A172 (cell line): ENCODE measurements at regions not wholly inside any gene's neighbourhood (a gene's known extent, or its start where the extent isn't known, plus 50 kb on each side); places are given as distances from the start of the nearest gene placed in this dataset.
A peak's percentile ranks its signal among the peaks of the same experiment; 100 is the strongest.
"Not testable (repeated sequence)": the region's sequence is repeated elsewhere in the genome, so short reads cannot be mapped to it uniquely, and the experiment has no call there.

Experiments used
- DNase-seq: peaks from one replicate; pipeline ENCODE4 v3.0.0-alpha.2; 2015; ENCODE audit warnings: low spot score

- DNase-seq, result no peak
These were observed 153.2 kb upstream of the SPACA7 start for GRCh38 chr13:112222971-112223370.

GRCh38 chr13:112223929-112224328 lies 152.2 kb upstream of the SPACA7 start:
- not testable (repeated sequence) for DNase-seq

- no peak for DNase-seq
These were observed 150.6 kb upstream of the SPACA7 start for GRCh38 chr13:112225429-112226090.

GRCh38 chr13:112226320-112227002 lies 149.7 kb upstream of the SPACA7 start:
- DNase-seq, result no peak

GRCh38 chr13:112227031-112227430 lies 149.1 kb upstream of the SPACA7 start:
- no peak for DNase-seq

GRCh38 chr13:112229445-112229844 lies 146.7 kb upstream of the SPACA7 start:
- DNase-seq, result no peak

GRCh38 chr13:112229992-112230872 lies 145.9 kb upstream of the SPACA7 start:
- DNase-seq, result no peak

GRCh38 chr13:112231451-112232083 lies 144.6 kb upstream of the SPACA7 start:
- DNase-seq, result no peak

GRCh38 chr13:112233256-112233655 lies 142.9 kb upstream of the SPACA7 start:
- no peak for DNase-seq

- DNase-seq, result no peak
These were observed 142.4 kb upstream of the SPACA7 start for GRCh38 chr13:112233716-112234115.

- no peak for DNase-seq
These were observed 141.9 kb upstream of the SPACA7 start for GRCh38 chr13:112234131-112234875.

GRCh38 chr13:112236016-112236415 lies 140.1 kb upstream of the SPACA7 start:
- no peak for DNase-seq

- DNase-seq, result no peak
These were observed 139.5 kb upstream of the SPACA7 start for GRCh38 chr13:112236539-112237197.

GRCh38 chr13:112238436-112238995 lies 137.6 kb upstream of the SPACA7 start:
- DNase-seq, result no peak

- DNase-seq, result no peak
These were observed 136.1 kb upstream of the SPACA7 start for GRCh38 chr13:112240076-112240475.

GRCh38 chr13:112241288-112241687 lies 134.9 kb upstream of the SPACA7 start:
- DNase-seq, result peak; percentile 23

- no peak for DNase-seq
These were observed 133.4 kb upstream of the SPACA7 start for GRCh38 chr13:112242777-112243176.

- no peak for DNase-seq
These were observed 132.1 kb upstream of the SPACA7 start for GRCh38 chr13:112244061-112244460.

- no peak for DNase-seq
These were observed 131.5 kb upstream of the SPACA7 start for GRCh38 chr13:112244495-112245177.

- DNase-seq, result no peak
These were observed 130.9 kb upstream of the SPACA7 start for GRCh38 chr13:112245179-112245724.
